Epithelial cell of proximal tubule (primary cell): ENCODE measurements at regions not wholly inside any gene's neighbourhood (a gene's known extent, or its start where the extent isn't known, plus 50 kb on each side); places are given as distances from the start of the nearest gene placed in this dataset.

Source experiments
- DNase-seq: peaks from one replicate; pipeline ENCODE4 v3.0.0-alpha.2; 2011; ENCODE audit warnings: low read depth
- H3K4me3 ChIP-seq: 2 replicates; pipeline ENCODE4 v1.5.1; 2011; ENCODE audit warnings: low read depth, mild to moderate bottlenecking, low read length
- CTCF ChIP-seq: conservative IDR thresholded peaks from 2 replicates; pipeline ENCODE4 v1.5.1; 2012; ENCODE audit warnings: low read depth, mild to moderate bottlenecking, low read length

GRCh38 chr2:198498516-198498915 is 694.1 kb downstream of the PLCL1 start:
- no peak for TF ChIP-seq CTCF
- DNase-seq: no peak

GRCh38 chr2:198498048-198498447 is 693.7 kb downstream of the PLCL1 start:
- no peak for DNase-seq
- H3K4me3 ChIP-seq: no peak overlapping the region
- no peak for TF ChIP-seq CTCF

More at GRCh38 chr2:198498516-198498915, 694.1 kb downstream of the PLCL1 start:
- no peak overlapping the region for H3K4me3 ChIP-seq

- no peak for DNase-seq
- TF ChIP-seq CTCF: no peak
- no peak overlapping the region for H3K4me3 ChIP-seq
Measured at GRCh38 chr2:198494931-198495330, 690.5 kb downstream of the PLCL1 start.

GRCh38 chr2:198490748-198491147 is 686.4 kb downstream of the PLCL1 start:
- H3K4me3 ChIP-seq: no peak overlapping the region
- TF ChIP-seq CTCF: no peak
- peak; percentile 40 for DNase-seq

GRCh38 chr2:198488964-198489363 is 684.6 kb downstream of the PLCL1 start:
- H3K4me3 ChIP-seq: no peak overlapping the region
- DNase-seq: no peak
- TF ChIP-seq CTCF: no peak

GRCh38 chr2:198483051-198483450 is 678.7 kb downstream of the PLCL1 start:
- no peak overlapping the region for H3K4me3 ChIP-seq
- TF ChIP-seq CTCF: no peak
- DNase-seq: no peak

- DNase-seq: no peak
- TF ChIP-seq CTCF: no peak
- H3K4me3 ChIP-seq: no peak overlapping the region
Measured at GRCh38 chr2:198479065-198479464, 674.7 kb downstream of the PLCL1 start.
